ENCODE measurements at regions not wholly inside any gene's neighbourhood (a gene's known extent, or its start where the extent isn't known, plus 50 kb on each side); places are given as distances from the start of the nearest gene placed in this dataset.
A peak's percentile ranks its signal among the peaks of the same experiment; 100 is the strongest.
"Not testable (repeated sequence)": the region's sequence is repeated elsewhere in the genome, so short reads cannot be mapped to it uniquely, and the experiment has no call there.

- no peak for DNase-seq (ENCODE audit: low spot score)
- no peak for TF ChIP-seq CTCF (IDR thresholded peaks at IDR 0.05)
- H3K4me3 ChIP-seq = no peak overlapping the region
- H3K27ac ChIP-seq = no peak overlapping the region
Measured at GRCh38 chr18:61628085-61628484, 264.7 kb downstream of the RNF152 start.

GRCh38 chr18:61624631-61625030 lies 268.2 kb downstream of the RNF152 start:
- H3K4me3 ChIP-seq; DNase-seq (ENCODE audit: low spot score); H3K27ac ChIP-seq: not testable (repeated sequence)

- TF ChIP-seq CTCF (IDR thresholded peaks at IDR 0.05) = no peak
- no peak overlapping the region for H3K4me3 ChIP-seq
- H3K27ac ChIP-seq = no peak overlapping the region
- DNase-seq (ENCODE audit: low spot score) = no peak
Measured at GRCh38 chr18:61619783-61620182, 273.0 kb downstream of the RNF152 start.

GRCh38 chr18:61618816-61619215 lies 274.0 kb downstream of the RNF152 start:
- DNase-seq (ENCODE audit: low spot score) = no peak
- Histone ChIP-seq H3K4me3 (no peak overlapping the region), H3K27ac (no peak overlapping the region)
- no peak for TF ChIP-seq CTCF (IDR thresholded peaks at IDR 0.05)

DNA sequence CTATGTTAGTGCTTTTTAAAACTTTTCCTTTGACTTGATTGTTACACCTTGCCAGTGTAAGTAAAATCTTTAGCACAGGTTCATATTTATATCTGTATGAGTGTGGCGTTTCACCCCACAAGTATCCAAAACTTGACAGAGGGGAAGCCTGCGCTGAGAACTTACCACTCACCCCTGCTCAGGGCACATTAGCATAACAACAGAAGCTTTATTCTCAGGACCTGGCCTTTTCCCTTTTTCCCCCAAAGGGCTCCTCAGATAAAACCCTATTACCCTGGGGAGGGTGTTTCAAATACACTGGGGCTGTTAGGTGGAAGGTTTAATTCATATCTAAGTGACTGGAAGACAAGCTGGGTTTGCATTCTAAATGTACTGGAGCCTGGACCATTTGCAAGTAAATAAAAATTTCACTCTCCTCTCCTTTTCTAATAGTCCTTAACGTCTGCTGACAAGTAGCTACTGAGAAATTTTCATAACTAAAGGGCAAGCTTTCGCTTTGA lies 276.6 kb downstream of the RNF152 start:
- no peak for TF ChIP-seq CTCF (IDR thresholded peaks at IDR 0.05)
- Histone ChIP-seq H3K4me3 (no peak overlapping the region), H3K27ac (no peak overlapping the region)
- DNase-seq (ENCODE audit: low spot score) = no peak

- no peak for DNase-seq (ENCODE audit: low spot score)
- Histone ChIP-seq H3K27ac (no peak overlapping the region), H3K4me3 (no peak overlapping the region)
- no peak for TF ChIP-seq CTCF (IDR thresholded peaks at IDR 0.05)
Measured at GRCh38 chr18:61612517-61612916, 279.3 kb downstream of the CDH20 start.

DNA sequence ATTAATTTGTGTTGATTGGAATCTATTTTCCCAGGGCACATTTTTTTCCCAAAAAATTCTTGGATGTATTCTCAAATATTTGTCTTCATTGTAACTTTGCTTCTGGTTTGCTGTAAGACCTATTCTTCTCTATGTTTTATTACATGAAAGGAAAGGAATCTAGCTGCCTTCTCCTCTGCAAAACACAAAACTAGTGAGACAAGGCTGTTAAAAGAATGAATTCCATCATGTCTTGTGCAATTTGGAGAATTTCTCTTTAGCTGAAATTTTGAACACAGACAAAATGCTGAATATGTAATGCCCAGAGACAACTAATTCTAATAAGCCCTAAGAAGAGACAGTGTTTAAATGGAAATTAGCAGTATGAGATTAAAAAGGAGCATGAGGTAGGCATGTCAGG lies 275.9 kb downstream of the CDH20 start:
- DNase-seq (ENCODE audit: low spot score) = no peak
- no peak overlapping the region for H3K4me3 ChIP-seq
- no peak overlapping the region for H3K27ac ChIP-seq
- no peak for TF ChIP-seq CTCF (IDR thresholded peaks at IDR 0.05)

DNA sequence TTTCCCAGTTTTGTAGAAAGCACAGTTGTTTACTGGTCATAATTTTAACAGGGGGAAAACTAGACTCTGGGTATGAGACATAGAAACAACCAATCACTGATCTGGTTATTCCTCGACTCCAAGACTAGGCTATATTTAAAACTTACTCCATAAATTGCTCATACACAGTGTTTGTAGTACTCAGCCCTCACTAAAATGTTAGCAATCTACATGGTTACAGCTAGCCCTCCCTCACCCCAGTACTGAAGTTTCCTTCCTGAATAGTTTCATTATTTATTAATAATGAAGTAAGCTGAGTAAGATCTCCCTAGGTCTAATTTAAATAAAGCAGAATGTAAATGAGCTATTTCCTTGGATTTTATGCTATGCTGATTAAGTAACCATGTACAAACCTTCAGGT lies 275.1 kb downstream of the CDH20 start:
- H3K4me3 ChIP-seq = no peak overlapping the region
- peak overlapping the region; percentile 7 to 24 for H3K27ac ChIP-seq
- no peak for TF ChIP-seq CTCF (IDR thresholded peaks at IDR 0.05)
- DNase-seq (ENCODE audit: low spot score) = no peak

All from coronary artery (tissue), 2 donors.